Loucy (cell line): ENCODE measurements at regions not wholly inside any gene's neighbourhood (a gene's known extent, or its start where the extent isn't known, plus 50 kb on each side); places are given as distances from the start of the nearest gene placed in this dataset.

Experiments used
- H2AFZ ChIP-seq: fragments of 200-600 bp; sonication (generic); 2 replicates; pipeline ENCODE4 v1.6.0; 2016; ENCODE audit warnings: antibody characterized with exemption, mild to moderate bottlenecking, low read length, moderate library complexity
- H3F3A ChIP-seq: fragments of 200-600 bp; 2 replicates; pipeline ENCODE4 v1.6.0; 2016; ENCODE audit warnings: antibody characterized with exemption, low read depth, mild to moderate bottlenecking
- H3K27me3 ChIP-seq: fragments of 200-600 bp; sonication (generic); 2 replicates; pipeline ENCODE4 v1.6.1; 2014; ENCODE audit warnings: low read length, mild to moderate bottlenecking; ENCODE audit not compliant: insufficient read depth, poor library complexity, severe bottlenecking
- H3K36me3 ChIP-seq: fragments of 200-600 bp; sonication (generic); 2 replicates; pipeline ENCODE4 v1.6.1; 2016; ENCODE audit warnings: low read length; ENCODE audit not compliant: insufficient read depth
- H3K4me1 ChIP-seq: fragments of 200-600 bp; sonication (generic); 2 replicates; pipeline ENCODE4 v1.5.1; 2014; ENCODE audit warnings: low read length, mild to moderate bottlenecking; ENCODE audit not compliant: insufficient read depth, poor library complexity, severe bottlenecking
- H3K4me2 ChIP-seq: fragments of 200-600 bp; sonication (generic); 2 replicates; pipeline ENCODE4 v1.6.0; 2014; ENCODE audit warnings: antibody characterized with exemption, low read length, low read depth, mild to moderate bottlenecking; ENCODE audit not compliant: poor library complexity, severe bottlenecking
- H3K4me3 ChIP-seq: fragments of 200-600 bp; sonication (generic); 2 replicates; pipeline ENCODE4 v1.5.1; 2014; ENCODE audit warnings: low read length, mild to moderate bottlenecking, mixed read lengths; ENCODE audit not compliant: poor library complexity, severe bottlenecking
- H3K79me2 ChIP-seq: fragments of 200-600 bp; sonication (generic); 2 replicates; pipeline ENCODE4 v1.6.1; 2014; ENCODE audit warnings: low read length; ENCODE audit not compliant: insufficient read depth
- H3K9ac ChIP-seq: fragments of 200-600 bp; sonication (generic); 2 replicates; pipeline ENCODE4 v1.6.0; 2014; ENCODE audit warnings: mild to moderate bottlenecking, low read depth, low read length, moderate library complexity; ENCODE audit not compliant: poor library complexity, severe bottlenecking
- H3K9me2 ChIP-seq: fragments of 200-600 bp; sonication (generic); replicated peaks from 2 replicates; pipeline ENCODE4 v1.6.1; 2016; ENCODE audit warnings: low read depth, low read length, mixed read lengths
- H3K9me3 ChIP-seq: fragments of 200-600 bp; sonication (generic); 2 replicates; pipeline ENCODE4 v1.6.1; 2014; ENCODE audit warnings: mild to moderate bottlenecking, antibody characterized with exemption, low read length, low read depth; ENCODE audit not compliant: insufficient read depth
- H4K20me1 ChIP-seq: fragments of 200-600 bp; sonication (generic); 2 replicates; pipeline ENCODE4 v1.6.0; 2014; ENCODE audit warnings: antibody characterized with exemption, low read length, mild to moderate bottlenecking; ENCODE audit not compliant: insufficient read depth, poor library complexity, severe bottlenecking
- EZH2phosphoT487 ChIP-seq: fragments of 200-600 bp; IDR thresholded peaks from 2 replicates; pipeline ENCODE4 v1.6.1; 2018; ENCODE audit warnings: antibody characterized with exemption, mild to moderate bottlenecking, moderate library complexity, borderline replicate concordance
- TF ChIP-seq, protein P1 (sequence below): fragments of 200-600 bp; sonication (generic); conservative IDR thresholded peaks from 2 replicates; pipeline ENCODE4 v1.5.1; 2014; ENCODE audit warnings: mild to moderate bottlenecking, antibody characterized with exemption, low read length

- Histone ChIP-seq H3K4me2 (no peak overlapping the region), H3K27me3 (no peaks in the 10 kb centered on the region)
Measured at GRCh38 chr7:1286946-1287645, 54.4 kb downstream of the UNCX start.

DNA sequence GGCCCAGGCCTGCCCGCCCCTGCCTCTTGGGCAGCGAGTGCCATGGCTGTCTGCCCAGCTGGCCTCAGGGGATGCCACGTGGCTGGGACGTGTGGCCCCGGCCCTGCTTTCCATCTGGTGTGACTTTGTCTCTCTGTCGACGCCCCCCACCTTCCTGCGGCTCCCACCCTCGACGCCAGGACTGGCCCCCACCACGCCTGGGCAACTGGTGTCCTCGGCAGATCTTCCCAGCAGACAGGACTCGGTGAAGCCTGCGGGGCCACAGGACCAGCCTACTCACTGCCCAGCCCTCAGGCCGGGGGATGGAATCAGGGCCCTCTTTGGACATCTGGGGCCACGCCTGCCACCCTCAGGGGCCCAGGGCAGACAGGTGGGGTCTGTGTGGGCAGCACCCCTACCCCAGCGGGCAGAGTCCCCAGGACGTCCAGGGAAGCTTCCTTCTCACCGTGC lies 55.1 kb downstream of the UNCX start:
- Histone ChIP-seq H3K9me3 (no peaks in the 10 kb centered on the region; the same call in 1 of the 2 replicates), H3K79me2 (no peaks in the 10 kb centered on the region), H3K9ac (no peak overlapping the region), H3K4me3 (no peak overlapping the region), H3K9me2 (no peaks in the 10 kb centered on the region), H3K36me3 (no peaks in the 10 kb centered on the region), H4K20me1 (no peaks in the 10 kb centered on the region), H3K27me3 (no peaks in the 10 kb centered on the region), H3K4me2 (no peak overlapping the region), H3F3A (no peaks in the 10 kb centered on the region), H2AFZ (no peak overlapping the region), H3K4me1 (peaks cover 10% of the 10 kb centered on the region)
- no peak for TF ChIP-seq EZH2phosphoT487
- TF ChIP-seq, protein P1, sequence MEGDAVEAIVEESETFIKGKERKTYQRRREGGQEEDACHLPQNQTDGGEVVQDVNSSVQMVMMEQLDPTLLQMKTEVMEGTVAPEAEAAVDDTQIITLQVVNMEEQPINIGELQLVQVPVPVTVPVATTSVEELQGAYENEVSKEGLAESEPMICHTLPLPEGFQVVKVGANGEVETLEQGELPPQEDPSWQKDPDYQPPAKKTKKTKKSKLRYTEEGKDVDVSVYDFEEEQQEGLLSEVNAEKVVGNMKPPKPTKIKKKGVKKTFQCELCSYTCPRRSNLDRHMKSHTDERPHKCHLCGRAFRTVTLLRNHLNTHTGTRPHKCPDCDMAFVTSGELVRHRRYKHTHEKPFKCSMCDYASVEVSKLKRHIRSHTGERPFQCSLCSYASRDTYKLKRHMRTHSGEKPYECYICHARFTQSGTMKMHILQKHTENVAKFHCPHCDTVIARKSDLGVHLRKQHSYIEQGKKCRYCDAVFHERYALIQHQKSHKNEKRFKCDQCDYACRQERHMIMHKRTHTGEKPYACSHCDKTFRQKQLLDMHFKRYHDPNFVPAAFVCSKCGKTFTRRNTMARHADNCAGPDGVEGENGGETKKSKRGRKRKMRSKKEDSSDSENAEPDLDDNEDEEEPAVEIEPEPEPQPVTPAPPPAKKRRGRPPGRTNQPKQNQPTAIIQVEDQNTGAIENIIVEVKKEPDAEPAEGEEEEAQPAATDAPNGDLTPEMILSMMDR = no peak

More at GRCh38 chr7:1286946-1287645, 54.4 kb downstream of the UNCX start:
- Histone ChIP-seq H3F3A (no peaks in the 10 kb centered on the region), H3K9ac (no peak overlapping the region), H3K79me2 (no peaks in the 10 kb centered on the region), H2AFZ (no peak overlapping the region), H3K9me2 (no peaks in the 10 kb centered on the region), H3K36me3 (no peaks in the 10 kb centered on the region), H4K20me1 (no peaks in the 10 kb centered on the region), H3K9me3 (no peaks in the 10 kb centered on the region; the same call in 1 of the 2 replicates), H3K4me3 (no peak overlapping the region), H3K4me1 (peaks cover 10% of the 10 kb centered on the region)
- TF ChIP-seq EZH2phosphoT487 = no peak
- TF ChIP-seq, protein P1 = no peak

- Histone ChIP-seq H3K79me2 (no peaks in the 10 kb centered on the region), H3K4me3 (no peak overlapping the region), H3F3A (no peaks in the 10 kb centered on the region), H4K20me1 (no peaks in the 10 kb centered on the region), H2AFZ (no peak overlapping the region), H3K9me2 (no peaks in the 10 kb centered on the region), H3K36me3 (no peaks in the 10 kb centered on the region), H3K4me2 (no peak overlapping the region), H3K4me1 (peaks cover 10% of the 10 kb centered on the region), H3K9me3 (no peaks in the 10 kb centered on the region), H3K9ac (no peak overlapping the region), H3K27me3 (no peaks in the 10 kb centered on the region)
- TF ChIP-seq EZH2phosphoT487 = no peak
- TF ChIP-seq, protein P1 = no peak
Measured at GRCh38 chr7:1288390-1288995, 55.8 kb downstream of the UNCX start.
